DMS 273 (cell line): ENCODE measurements at regions not wholly inside any gene's neighbourhood (a gene's known extent, or its start where the extent isn't known, plus 50 kb on each side); places are given as distances from the start of the nearest gene placed in this dataset.
"Not testable (repeated sequence)": the region's sequence is repeated elsewhere in the genome, so short reads cannot be mapped to it uniquely, and the experiment has no call there.

Source experiments
- DNase-seq: peaks from one replicate; lab custom pipeline; 2025; ENCODE audit not compliant: unreplicated experiment; lab: John Stamatoyannopoulos, UW

DNA sequence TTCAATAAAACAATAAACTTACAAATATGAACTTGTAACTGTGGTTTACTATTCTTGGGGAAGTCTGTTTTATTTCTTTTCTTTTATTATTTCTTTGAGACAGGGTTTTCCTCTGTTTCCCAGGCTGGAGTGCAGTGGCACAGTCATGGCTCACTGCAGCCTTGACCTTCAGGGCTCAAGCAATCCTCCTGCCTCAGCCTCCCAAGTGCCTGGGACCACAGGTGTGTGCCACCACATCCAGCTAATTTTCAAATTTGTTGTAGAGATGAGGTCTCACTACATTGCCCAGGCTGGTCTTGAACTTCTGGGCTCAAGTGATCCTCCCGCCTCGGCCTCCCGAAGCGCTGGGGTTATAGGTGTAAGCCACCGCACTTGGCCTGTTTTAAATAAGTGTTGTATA, 343.4 kb downstream of the SOX9 start:
- not testable (repeated sequence) for DNase-seq

DNA sequence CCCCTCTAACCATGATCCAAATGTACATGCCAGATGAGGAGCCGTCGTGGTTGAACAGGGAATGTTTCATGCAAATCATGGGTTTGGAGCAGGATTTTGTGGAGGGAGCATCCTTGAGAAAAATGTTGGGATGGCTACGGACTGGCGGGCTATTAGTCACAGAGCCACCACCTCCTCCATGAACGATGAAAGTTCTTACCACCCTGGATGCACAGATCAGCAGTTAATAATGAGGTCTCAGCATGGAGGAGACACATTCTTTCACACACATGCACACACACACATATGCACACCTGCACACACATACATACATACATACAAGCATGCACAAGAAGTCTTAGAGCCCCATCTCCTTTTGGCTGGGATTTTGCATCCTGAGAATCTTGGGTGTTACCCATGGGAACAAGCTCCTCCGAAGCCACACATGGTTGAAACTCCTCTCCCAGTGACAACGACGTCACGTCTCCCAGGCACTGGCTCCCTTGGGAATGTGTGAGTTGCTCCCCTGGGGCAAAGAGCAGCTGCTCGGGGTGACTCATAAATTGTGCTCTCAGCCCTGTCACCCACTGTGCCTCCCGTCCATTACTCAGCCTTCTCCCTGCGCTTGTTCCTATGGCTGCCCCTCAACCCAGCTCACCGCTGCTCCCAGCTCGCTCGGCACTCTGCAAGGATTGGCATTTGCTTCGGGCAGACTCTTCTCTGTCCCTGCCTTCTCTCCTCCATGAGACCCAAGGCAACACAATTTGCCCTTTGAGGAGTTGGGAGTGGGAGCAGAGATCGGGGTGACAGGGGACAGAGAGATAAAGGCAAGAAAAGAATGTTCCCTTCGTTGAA, 344.6 kb downstream of the SOX9 start:
- DNase-seq = no peak

DNA sequence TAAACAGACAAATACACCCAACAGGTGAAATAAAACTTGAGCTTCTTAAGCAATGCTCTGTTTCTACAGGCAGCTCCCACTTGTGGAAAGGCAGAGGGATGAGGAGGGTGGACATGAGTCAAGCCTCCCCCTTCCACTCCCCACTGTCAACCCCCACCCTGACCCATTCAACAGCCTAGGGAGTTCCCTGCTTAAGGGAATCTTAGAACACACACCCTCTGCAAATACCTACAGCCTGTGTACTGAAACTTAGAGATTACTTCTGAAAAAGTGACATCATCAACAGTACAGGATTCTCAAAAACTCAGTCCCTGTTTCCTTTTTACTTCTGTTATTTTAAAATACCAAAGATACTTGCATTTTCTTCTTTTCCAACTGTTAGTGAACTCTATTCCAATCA, 345.4 kb downstream of the SOX9 start:
- no peak for DNase-seq

DNA sequence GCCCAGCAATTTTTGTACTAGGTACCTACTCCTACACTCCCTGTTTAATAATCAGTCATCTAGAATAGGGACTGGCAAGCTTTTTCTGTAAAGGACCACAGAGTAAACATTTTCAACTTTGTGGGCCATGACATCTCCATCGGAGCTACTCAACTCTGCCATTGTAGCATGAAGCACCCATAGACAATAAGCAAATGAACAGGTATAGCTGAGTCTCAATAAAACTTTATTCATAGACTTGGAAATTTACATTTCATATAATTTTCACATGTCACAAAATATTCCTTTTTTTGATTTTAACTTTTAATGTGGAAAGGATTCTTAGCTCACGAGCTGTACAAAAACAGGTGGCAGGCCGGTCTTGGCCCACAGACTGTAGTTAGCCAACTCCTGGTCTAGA, 345.8 kb downstream of the SOX9 start:
- no peak for DNase-seq

DNA sequence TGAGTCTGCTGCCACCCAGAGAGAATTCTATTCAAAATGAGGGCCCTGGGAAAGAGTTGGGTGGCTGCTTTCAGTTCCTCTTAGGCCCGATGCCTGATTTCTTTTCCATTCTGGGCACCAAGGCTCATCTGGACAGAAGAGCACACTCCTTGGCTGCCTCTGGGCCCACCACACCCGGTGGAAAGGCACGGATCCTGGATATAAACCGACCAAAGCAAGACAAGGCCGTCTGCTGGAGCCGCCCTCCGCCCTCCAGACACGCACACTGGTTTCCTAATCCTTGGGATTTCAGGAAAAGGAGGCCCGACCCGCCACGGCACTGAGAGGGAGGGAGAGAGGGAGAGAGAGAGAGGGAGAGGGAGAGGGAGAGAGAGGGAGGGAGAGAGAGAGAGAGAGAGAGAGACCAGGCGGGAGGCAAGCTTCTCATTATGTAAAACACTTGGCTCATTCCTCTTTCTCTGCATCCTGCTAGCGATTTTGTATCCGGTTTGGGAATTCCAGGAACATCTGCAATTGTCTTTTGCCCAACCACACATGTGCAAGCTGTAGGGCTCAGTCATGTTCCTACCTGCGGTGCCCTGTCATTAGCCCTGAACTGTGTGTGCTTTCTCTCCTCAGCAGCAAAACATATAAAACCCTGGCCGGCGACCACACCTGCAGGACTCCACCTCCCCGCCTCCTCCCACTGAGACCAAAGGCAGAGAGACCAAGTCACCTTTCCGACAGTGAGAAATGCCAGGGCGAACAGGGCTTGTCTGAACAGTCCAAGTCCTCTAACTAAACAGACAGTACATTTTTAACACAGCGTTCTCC, 347.2 kb downstream of the SOX9 start:
- DNase-seq = peak; percentile 17

DNA sequence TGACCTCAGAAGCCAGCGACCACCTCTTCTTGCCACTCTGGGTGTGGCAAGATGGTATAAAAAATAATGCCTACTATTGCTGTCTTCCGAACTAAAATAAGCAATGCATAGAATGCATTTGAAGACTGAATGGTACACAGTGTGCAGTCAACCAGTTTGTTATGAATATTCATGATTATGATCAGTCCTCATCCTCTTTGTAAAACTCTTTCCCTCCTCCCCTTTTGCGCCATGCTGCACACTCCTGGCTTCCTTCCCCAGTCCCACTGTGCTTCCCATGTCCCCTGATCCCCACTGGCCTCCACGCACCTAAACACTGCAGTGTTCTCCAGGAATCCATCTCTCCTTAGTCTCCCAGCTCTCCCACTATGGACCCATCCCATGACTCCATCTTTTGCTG, 348.0 kb downstream of the SOX9 start:
- DNase-seq = no peak

DNA sequence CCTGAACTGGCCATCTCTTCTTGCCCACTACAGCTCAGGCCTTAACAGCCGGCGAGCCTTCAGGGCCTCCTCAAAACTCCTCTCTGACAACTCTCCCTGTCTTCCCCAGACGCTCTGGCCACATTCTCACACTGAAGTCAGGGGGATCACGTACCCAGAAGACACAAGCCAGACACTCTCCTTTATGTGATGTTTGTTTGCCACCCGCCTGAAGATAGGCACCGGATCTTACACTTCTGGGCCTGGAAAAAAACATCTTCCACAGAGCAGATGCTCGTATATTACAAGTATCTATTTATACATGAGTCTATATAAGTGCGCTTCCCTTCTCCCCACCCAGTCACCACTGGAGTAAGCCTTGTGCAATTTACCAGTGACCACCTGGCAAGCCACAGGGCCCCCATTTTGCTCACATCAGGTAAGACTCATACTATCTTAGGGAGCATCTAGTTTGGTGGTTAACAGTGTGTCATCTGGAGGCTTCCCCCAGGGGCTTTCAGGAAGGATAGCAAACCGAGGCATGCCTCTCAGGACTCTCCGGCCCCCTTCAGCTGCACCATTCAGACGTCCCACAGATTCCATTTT, 349.4 kb downstream of the SOX9 start:
- no peak for DNase-seq

DNA sequence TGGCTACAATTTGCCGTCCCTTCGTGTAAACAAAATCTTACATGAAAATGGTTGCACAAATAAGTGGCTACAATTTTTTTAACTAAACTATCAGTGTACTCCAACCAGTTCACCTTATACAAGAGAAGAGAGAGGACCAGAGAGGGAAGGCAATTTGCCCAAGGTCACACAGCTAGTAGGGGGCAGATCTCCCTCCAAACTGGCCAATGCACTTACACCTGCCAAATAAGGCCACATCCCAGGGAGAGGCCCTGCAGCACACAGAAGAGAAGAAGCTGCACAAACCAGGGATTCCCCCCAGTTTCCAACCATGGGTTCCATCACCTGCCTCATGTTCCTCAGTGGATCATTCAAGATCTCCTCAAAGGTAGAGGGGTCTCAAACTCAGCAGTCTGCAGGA, 349.9 kb downstream of the SOX9 start:
- no peak for DNase-seq

DNA sequence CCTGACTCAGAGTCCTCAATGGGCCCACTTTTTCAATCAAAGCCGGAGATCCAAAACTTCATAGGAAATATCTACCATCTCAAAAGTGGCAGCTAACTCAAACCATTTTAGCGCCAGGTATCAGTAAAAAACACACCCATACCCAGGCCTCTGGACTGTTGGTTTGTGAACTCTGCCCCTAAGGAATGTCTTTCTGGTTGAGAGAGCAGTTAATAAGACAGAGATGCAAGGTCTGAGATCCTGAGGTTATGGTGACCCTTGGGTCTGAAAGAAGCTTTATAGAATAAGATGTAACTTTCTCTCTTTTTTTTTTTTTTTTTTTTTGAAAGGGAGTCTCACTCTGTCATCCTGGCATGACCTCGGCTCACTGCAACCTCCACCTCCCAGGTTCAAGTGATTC, 350.5 kb downstream of the SOX9 start:
- DNase-seq = no peak

DNA sequence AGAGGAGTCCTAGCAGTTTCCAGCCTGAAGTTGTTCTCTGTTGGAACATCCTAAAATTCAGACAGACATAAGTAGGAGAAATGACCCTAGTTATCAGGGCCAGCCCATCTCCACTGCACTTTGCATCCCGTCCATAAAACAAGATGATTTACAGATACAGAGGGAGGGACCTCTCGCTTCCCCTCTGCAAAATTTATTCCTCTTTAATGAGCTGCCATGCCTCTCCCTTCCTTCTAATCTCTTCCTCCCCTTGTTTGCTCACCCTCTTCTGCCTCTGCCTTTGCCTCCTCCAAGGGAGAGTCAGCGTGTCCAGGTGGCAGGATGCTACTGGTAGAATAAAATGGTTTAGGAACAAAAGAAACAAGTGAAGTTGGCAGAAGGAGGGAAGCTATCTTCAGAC, 351.3 kb downstream of the SOX9 start:
- DNase-seq = no peak

DNA sequence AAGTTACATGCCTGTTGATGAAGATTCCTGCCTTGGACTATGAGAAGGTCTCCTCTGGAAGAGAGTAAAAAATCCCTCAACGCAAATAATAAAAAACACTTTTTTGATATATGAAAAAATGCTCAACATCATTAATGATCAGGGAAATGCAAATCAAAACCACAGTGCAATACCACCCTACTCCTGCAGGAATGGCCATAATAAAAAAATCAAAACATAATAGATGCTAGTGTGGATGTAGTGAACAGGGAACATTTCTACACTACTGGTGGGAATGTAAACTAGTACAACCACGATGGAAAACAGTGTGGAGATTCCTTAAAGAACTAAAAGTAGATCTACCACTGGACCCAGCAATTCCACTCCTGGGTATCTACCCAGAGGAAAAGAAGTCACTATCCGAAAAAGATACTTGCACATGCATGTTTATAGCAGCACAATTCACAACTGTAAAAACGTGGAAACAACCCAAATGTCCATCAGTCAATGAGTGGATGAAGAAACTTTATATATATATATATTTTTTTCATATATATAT, 352.1 kb downstream of the SOX9 start:
- not testable (repeated sequence) for DNase-seq

DNA sequence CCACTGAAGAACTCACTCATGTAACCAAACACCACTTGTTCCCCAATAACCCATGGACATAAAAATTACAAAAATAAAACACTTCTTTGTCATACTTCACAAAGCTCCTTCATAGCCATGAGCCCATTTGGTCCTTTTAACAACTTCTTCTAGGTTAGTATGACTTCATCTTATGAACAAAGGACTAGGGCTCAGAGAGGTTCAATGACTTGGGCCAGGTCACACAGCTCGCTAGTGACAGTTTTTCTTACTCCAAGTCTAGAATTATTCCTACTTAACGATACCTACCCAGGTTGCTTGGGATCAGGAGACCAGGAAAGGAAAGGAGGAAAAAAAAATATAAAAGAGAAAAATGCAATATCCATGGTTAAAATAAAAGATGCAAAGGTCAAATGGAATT, 353.4 kb downstream of the SOX9 start:
- DNase-seq = no peak

DNA sequence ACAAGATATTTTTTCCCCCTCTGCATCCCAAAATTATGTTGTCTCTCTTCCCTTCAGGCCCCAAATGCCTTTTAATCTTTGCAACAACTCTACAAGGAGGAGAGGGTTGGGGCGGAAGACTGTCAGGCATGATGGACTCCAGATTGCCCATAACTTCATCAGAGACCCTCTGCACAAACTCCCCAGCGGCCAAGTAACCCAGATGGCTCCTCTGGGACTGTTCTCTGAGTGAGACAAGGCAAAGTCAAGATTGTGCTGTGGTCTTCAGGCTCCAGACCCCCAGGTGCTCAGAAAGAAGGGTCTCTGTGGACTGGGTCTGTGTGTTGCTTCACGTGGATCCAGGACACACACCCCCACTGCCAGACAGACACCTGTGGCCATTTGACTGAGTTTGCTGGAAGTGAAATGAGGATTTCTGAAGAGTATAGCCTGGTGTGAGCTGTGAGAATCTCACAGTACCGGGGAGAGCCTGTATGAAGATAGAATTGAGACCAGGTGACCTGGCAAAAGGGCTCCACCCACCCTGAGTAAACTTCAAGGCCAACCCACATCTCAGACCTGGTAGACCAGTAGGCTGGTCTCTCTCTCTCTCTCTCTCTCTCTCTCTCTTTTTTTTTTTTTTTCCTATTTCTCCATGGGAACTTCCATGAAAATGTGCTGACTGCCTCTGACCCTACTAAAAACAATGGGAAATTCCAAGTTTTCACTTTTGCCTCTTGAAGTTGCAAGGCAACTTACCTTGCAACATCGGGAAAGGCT, 354.1 kb downstream of the SOX9 start:
- DNase-seq = no peak

DNA sequence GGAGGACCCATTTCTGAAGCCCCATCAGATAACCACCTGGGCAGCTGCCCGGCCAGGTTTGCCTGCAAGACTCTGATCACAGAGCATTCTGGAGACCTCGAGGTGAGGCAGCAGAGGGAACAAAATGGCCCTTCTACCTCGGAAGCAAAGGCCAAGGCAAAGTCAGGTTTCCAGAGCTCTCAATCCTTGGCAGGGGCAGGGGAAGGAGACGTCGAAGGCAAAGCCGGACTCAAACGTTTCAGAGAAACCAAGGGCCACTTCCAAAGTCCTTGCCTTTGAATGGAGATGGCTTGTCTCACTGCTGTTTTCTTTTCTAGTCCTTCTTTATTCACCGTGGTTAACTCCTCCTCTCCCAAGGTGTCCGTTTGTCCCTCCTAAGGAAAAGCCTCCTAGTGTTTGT, 355.3 kb downstream of the SOX9 start:
- DNase-seq = no peak

DNA sequence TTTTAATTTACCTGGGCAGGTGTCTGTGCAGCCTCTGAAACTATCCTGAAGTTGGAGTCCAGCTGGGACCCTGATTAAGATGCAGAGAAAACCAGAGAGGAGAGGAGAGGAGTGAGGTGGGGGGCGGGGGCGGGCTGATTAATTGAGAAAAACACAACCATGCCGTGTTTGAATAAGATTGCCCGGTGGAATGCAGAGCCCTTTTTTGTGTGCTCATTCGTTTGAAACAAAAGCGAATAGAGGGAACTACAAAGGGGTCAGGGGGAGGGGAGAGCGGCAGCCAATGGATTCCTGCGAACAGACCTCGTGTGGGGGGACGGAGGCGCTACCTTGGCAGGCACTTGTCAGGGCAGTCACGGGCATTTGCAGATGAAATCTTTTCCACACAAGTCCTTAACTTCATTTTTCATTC, 355.8 kb downstream of the SOX9 start:
- DNase-seq = no peak

DNA sequence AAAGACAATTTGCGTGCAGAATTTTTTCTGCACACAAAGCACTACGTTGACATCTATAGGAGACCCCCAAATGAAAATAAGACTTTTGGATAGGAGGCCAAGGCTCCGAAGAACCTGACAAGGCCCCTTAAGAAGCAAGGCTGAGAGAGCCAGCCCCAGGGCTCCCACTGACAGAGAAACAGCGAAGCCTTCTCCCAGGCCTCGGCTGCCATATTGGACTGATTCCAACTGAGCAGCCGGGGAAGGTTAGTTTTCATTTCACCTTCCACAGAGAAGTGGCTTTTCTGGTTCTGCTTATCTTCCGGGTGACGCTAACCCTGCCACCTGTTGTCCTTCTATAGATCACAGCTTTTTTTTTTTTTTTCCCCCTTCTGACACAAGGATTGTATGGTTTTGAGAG, 356.7 kb downstream of the SOX9 start:
- DNase-seq = peak; percentile 88

DNA sequence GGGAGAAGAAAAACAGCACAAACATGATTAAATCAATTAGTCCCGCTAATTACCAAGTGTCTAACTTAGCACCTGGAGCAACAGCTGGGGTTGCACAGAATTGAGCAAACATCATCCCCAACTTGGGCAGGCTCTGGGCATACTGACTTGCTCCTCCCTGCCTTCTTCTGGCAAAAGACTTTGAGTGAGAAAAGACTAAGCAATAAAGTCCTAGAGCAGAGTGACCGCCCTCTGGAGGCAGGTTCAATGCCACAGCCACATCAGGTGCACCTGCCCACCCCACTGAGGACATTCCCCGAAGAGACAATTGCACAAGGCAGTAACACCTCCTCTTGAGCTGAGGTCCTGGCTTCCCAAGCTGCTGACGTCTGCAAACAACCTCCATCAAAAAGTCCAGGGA, 358.3 kb downstream of the SOX9 start:
- peak; percentile 55 for DNase-seq

DNA sequence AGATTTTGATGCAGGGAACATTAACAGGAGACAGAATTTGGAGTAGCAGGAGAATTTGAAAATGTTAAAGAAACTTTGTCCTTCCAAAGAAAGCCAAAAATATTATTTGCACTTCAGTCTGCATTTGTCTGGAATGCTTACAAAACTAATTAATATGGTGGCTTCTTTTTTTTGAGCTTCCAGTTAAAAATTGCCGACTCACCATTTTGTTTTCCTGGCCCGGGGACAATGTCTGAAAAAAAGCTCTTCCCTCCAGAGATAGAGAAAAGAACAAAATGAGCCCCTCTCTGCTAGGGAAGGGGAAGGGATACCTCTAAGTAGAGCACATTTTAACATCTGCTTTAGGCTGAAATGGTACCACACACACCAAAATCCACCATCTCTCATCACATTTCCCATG, 360.8 kb downstream of the SOX9 start:
- DNase-seq = no peak

DNA sequence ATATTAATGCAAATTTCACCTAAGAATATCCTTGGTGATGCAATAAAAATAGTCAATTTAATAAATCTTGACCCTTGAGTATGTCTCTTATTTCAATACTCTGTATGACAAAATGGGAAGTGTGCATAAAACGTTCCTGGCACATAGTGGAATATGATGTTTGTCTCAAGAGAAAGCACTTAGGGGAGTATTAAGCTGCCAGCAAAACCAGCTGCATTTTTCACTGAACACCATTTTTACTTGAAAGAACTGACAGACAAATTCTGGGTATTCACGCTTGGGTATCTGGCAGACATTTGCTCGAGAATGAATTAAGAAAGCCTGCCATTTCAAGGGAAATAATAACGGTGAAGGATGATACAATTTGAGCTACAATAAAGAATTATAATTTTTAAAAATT, 364.8 kb downstream of the SOX9 start:
- no peak for DNase-seq

DNA sequence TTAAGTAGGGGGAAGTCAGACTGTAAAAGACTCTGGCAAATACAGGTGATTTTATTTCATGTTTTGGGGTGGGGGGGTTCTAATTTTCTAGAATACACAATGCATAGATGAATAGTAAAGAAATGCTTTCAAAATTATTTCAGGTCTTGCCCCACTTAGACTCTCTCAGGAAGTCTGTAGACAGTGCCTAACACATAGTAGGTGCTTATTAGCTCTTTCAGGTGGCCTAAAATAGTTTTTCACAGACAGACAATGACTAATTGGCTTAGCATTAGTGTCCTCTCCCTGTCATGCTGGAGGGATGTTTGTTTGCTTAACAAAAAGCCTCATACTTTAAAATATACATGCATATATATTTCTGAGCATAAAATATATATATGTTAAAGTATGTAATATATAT, 366.0 kb downstream of the SOX9 start:
- no peak for DNase-seq
